ENCODE measurements at regions not wholly inside any gene's neighbourhood (a gene's known extent, or its start where the extent isn't known, plus 50 kb on each side); places are given as distances from the start of the nearest gene placed in this dataset.

DNA sequence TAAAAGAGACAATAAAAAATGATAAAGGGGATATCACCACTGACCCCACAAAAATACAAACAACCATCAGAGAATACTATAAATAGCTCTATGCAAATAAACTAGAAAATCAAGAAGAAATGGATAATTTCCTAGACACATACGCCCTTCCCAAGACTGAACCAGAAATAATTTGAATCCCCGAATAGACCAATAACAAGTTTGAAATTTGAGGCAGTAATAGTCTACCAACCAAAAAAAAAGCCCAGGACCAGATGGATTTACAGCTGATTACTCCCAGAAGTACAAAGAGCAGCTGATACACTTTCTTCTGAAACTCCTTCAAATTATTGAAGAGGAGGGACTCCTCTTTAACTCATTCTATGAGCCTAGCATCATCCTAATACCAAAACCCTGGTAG is 128.1 kb downstream of the DMRTA1 start:
- no peak for TF ChIP-seq EZH2 (IDR thresholded peaks at IDR 0.05; ENCODE audit: borderline replicate concordance, low read length)
- TF ChIP-seq, protein P1, sequence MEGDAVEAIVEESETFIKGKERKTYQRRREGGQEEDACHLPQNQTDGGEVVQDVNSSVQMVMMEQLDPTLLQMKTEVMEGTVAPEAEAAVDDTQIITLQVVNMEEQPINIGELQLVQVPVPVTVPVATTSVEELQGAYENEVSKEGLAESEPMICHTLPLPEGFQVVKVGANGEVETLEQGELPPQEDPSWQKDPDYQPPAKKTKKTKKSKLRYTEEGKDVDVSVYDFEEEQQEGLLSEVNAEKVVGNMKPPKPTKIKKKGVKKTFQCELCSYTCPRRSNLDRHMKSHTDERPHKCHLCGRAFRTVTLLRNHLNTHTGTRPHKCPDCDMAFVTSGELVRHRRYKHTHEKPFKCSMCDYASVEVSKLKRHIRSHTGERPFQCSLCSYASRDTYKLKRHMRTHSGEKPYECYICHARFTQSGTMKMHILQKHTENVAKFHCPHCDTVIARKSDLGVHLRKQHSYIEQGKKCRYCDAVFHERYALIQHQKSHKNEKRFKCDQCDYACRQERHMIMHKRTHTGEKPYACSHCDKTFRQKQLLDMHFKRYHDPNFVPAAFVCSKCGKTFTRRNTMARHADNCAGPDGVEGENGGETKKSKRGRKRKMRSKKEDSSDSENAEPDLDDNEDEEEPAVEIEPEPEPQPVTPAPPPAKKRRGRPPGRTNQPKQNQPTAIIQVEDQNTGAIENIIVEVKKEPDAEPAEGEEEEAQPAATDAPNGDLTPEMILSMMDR (conservative IDR thresholded peaks at IDR 0.05 in 1 of 2, IDR thresholded peaks at IDR 0.05 in 1 of 2; ENCODE audit: extremely low read depth in 1 of 2, insufficient read depth in 1 of 2, low read depth in 1 of 2, low read length in 2 of 2) = no peak
